H1 (cell line): ENCODE measurements at regions not wholly inside any gene's neighbourhood (a gene's known extent, or its start where the extent isn't known, plus 50 kb on each side); places are given as distances from the start of the nearest gene placed in this dataset.

ENCODE experiments used
- SIRT6 ChIP-seq: IDR thresholded peaks from one replicate; pipeline ENCODE4 v1.7.1; 2012; ENCODE audit warnings: low read length, inconsistent platforms

DNA sequence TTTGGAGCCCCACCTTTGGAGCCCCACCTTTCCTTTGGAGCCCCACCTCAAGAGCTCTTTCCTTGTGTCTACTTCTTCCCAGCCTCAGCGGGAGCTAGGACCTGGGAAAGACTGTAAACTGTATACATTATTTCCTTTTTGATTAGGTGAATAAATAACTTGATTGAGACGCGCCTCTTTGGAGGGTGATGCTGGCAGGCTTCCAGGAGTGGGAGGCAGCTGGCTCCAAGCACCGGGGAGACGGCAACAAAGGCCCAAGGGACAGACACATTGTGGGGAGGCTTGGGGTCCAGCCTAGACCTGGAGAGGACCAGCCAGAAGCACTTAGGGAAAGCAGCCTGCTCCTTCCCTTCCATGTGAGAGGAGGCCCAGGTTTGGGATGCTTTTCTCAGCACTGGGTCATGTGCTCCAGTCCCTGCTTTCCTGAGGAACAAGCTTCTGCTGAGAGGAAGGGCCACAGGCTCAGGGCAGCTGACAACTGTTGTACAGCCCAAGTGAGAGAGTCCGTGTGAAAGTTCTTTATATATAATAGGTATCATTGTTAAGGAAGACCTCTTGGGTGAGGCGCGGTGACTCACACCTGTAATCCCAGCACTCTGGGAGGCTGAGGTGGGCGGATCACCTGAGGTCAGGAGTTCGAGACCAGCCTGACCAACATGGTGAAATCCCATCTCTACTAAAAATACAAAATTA, 297.2 kb upstream of the SLC14A2 start (continued):
- no peak for TF ChIP-seq SIRT6
